Skeletal muscle tissue (tissue), 3 donors: ENCODE measurements at regions not wholly inside any gene's neighbourhood (a gene's known extent, or its start where the extent isn't known, plus 50 kb on each side); places are given as distances from the start of the nearest gene placed in this dataset.

Experiments used
- H3K27ac ChIP-seq: one replicate; pipeline ENCODE4 v1.7.0; 2013; ENCODE audit warnings: mild to moderate bottlenecking, low read depth, low read length, inconsistent platforms
- H3K27me3 ChIP-seq, 3 donors: one replicate each; pipeline ENCODE4 v1.7.0; 2013; ENCODE audit warnings: low read length in 3 of 3; ENCODE audit not compliant: control insufficient read depth in 3 of 3, insufficient read depth in 3 of 3
- H3K36me3 ChIP-seq, 3 donors: one replicate each; pipeline ENCODE4 v1.7.0; 2013; ENCODE audit warnings: low read length in 3 of 3; ENCODE audit not compliant: control insufficient read depth in 3 of 3, insufficient read depth in 3 of 3
- H3K4me1 ChIP-seq, 3 donors: one replicate each; pipeline ENCODE4 v1.7.0; 2013; ENCODE audit warnings: low read length in 3 of 3, mild to moderate bottlenecking in 3 of 3; ENCODE audit not compliant: control insufficient read depth in 3 of 3, insufficient read depth in 3 of 3
- H3K4me3 ChIP-seq, 3 donors: one replicate each; pipeline ENCODE4 v1.7.0; 2013; ENCODE audit warnings: low read length in 3 of 3
- H3K9ac ChIP-seq, 3 donors: one replicate each; pipeline ENCODE4 v1.7.0; 2013; ENCODE audit warnings: low read length in 3 of 3, mild to moderate bottlenecking in 3 of 3, moderate library complexity in 2 of 3, low read depth in 1 of 3
- H3K9me3 ChIP-seq, 3 donors: one replicate each; pipeline ENCODE4 v1.7.0; 2013; ENCODE audit warnings: low read length in 3 of 3; ENCODE audit not compliant: control insufficient read depth in 3 of 3
- donor health status: Osteomylitis.

DNA sequence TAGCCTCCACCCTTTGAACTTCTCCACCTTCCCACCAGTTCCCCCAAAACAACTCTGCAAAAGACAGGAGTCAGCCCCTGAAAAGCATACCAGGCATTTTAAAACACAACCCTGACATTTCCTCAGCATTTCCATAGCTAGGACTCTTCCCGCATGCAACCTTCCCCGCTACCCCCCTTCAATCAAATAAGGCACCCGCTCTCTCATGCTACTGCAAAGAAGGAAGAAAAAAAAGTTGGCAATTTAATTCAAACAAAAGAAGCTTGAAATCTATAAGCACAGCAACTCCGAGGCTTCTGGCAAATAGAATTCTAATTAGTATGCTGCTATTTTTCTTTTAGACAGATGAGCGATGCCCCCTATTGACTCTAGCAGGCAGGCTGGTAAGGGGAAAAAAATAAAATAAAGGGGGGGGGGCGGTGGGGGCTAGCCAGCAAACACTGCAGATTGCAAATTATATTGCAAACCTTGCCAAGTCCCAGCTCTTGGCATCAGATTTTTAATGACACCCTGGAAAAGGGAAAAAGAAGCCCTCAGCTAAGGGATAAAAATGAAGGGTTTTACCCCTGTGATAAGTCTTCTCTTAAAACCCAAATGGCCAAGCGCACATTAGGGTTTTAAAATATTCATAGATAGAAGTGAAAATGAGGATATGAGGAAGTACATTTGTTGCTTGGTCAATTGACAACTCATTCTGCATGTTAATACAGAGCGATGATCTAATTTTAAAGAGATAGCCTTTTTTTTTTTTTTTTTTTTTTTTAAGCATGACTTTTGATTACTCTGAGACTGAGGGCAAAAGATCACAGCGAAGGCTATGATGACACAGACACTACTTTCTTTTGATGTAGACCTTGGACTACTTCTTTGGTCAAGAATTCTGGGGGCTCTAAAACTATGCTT lies 255.2 kb downstream of the NR2F2 start:
- no peak overlapping the region for H3K27ac ChIP-seq
- H3K9me3 ChIP-seq = no peaks in the 10 kb centered on the region
- no peak overlapping the region for H3K4me3 ChIP-seq
- no peaks in the 10 kb centered on the region for H3K4me1 ChIP-seq
- H3K27me3 ChIP-seq = peaks cover 0 to 3% (median 1%) of the 10 kb centered on the region in 3 donors
- no peaks in the 10 kb centered on the region for H3K36me3 ChIP-seq
- no peak overlapping the region for H3K9ac ChIP-seq

DNA sequence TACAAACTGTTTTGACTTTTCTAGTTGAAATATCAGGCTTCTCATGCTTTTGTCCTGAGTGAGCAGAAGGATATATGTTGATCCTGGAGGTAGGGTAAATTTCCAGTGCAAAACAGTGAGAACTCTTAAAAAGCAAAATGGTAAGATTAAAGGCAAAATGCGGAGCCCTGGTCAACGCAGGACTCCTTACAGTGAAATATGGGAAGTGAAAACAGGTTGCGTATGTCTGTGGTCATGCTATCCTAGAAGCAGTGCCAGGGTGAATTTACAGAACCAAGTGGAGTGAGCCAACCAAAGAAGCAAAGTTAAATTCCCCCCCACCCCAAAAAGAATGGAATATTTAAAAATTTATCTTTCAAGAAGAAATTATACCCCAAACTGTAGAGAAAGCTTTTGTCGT lies 256.4 kb downstream of the NR2F2 start:
- no peaks in the 10 kb centered on the region for H3K4me1 ChIP-seq
- H3K27me3 ChIP-seq = peaks cover 0 to 6% (median 4%) of the 10 kb centered on the region in 3 donors
- no peaks in the 10 kb centered on the region for H3K36me3 ChIP-seq
- no peak overlapping the region for H3K4me3 ChIP-seq
- H3K27ac ChIP-seq = no peak overlapping the region
- no peaks in the 10 kb centered on the region for H3K9me3 ChIP-seq
- H3K9ac ChIP-seq = no peak overlapping the region

DNA sequence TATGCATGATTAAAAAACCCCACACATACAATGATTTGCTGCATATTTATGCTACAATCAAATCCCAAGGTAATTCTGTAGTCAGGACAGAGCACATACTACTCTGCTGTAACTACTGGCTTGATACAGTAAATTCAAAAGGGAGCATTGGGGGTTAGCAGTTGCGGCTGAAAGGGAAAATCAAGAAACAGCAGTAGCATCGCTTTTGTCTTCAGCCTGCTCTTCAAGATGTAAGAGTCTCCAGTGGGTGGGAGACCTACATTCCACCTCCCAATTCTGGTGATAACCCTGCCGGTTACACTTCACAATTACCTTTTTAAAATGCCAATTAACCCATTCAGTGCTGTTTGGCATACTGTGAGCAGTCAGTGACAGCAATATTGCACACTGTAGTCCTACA lies 259.4 kb downstream of the NR2F2 start:
- Histone ChIP-seq H3K27me3 (peaks cover 0 to 13% (median 6%) of the 10 kb centered on the region in 3 donors), H3K4me3 (no peak overlapping the region), H3K36me3 (no peaks in the 10 kb centered on the region), H3K9me3 (no peaks in the 10 kb centered on the region), H3K27ac (no peak overlapping the region), H3K4me1 (no peaks in the 10 kb centered on the region), H3K9ac (no peak overlapping the region)

DNA sequence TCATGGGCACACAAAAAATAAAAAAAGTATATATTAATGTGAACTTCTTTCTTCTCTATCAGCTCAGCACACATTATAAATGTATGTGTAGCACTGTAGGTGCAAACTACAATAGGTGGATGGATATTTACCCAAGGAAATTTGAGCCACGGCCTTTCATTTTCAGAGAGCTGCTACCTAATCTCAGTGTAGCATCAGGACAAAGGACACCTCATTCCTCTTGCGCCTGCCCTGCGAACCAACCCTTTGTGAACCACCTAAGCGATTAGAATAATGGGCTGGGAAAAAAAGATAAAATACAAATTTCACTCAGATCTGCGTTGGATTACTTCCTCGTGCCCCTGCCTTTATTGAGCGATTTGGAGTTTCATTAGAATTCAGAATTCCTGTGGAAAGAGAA lies 263.2 kb downstream of the NR2F2 start:
- Histone ChIP-seq H3K4me1 (no peaks in the 10 kb centered on the region), H3K9me3 (no peaks in the 10 kb centered on the region), H3K27me3 (peaks cover 0 to 13% (median 6%) of the 10 kb centered on the region in 3 donors)

DNA sequence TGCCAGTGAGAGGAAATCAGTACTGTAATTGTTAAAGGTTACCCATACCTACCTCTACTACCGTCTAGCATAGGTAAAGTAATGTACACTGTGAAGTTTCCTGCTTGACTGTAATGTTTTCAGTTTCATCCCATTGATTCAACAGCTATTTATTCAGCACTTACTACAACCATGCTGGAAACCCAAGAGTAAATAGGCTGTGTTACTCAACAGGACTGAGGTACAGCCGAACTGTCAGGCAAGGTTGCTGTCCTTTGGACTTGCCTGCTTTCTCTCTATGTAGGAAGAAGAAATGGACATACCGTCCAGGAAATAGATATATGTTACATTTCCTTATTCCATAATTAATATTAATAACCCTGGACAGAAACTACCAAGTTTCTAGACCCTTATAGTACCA lies 265.5 kb downstream of the NR2F2 start:
- H3K27me3 ChIP-seq = peaks cover 0 to 9% (median 2%) of the 10 kb centered on the region in 3 donors
- no peaks in the 10 kb centered on the region for H3K36me3 ChIP-seq
- no peak overlapping the region for H3K4me3 ChIP-seq
- no peaks in the 10 kb centered on the region for H3K9me3 ChIP-seq
- H3K4me1 ChIP-seq = no peaks in the 10 kb centered on the region
- no peak overlapping the region for H3K27ac ChIP-seq
- no peak overlapping the region for H3K9ac ChIP-seq

More for the DNA sequence above, 263.2 kb downstream of the NR2F2 start:
- Histone ChIP-seq H3K4me3 (no peak overlapping the region), H3K27ac (no peak overlapping the region), H3K9ac (no peak overlapping the region), H3K36me3 (no peaks in the 10 kb centered on the region)

DNA sequence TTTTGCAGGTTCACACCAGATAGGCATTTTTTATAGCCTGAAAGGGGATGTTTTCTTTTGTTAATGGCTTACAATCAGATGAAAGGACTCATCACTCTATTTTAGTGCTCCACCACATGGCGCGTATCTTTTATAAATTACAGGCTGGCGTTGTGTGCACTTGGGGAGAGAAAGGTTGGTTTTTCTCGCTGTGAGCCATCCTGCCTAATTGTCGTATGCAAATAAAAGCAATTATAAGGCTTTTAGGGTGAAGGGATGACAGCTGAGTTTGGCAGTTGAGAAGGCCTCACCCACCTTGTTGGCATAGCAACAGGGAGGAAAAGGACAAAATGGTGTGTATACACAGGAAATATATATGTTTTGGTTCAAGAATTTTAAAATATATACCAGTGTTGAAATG lies 268.0 kb downstream of the NR2F2 start:
- no peaks in the 10 kb centered on the region for H3K36me3 ChIP-seq
- no peaks in the 10 kb centered on the region for H3K9me3 ChIP-seq
- peaks cover 0 to 6% (median 0%) of the 10 kb centered on the region in 3 donors for H3K27me3 ChIP-seq
- H3K4me1 ChIP-seq = no peaks in the 10 kb centered on the region
- no peak overlapping the region for H3K27ac ChIP-seq
- H3K4me3 ChIP-seq = no peak overlapping the region
- H3K9ac ChIP-seq = no peak overlapping the region

DNA sequence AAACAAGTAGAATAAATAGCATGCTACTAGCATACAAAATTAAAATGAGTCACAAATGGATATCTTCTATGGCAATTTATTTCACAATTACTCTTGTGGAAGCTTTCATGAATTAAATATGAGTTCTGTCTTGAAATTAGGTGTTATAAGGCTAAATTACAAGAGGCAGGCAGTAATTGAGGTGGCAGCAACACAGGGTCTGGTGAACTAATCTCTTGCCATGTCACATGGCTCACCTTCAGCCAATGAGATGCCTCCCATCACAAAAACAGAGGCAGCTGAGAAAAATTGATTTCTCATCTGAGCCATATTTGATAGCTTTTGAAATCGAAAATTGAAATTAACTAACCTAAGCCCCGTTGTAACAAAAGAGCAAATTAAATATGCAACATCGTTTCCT lies 268.8 kb downstream of the NR2F2 start:
- Histone ChIP-seq H3K4me1 (no peaks in the 10 kb centered on the region), H3K27ac (no peak overlapping the region), H3K27me3 (peaks cover 0 to 2% (median 0%) of the 10 kb centered on the region in 3 donors), H3K9ac (no peak overlapping the region), H3K4me3 (no peak overlapping the region), H3K9me3 (no peaks in the 10 kb centered on the region), H3K36me3 (no peaks in the 10 kb centered on the region)

DNA sequence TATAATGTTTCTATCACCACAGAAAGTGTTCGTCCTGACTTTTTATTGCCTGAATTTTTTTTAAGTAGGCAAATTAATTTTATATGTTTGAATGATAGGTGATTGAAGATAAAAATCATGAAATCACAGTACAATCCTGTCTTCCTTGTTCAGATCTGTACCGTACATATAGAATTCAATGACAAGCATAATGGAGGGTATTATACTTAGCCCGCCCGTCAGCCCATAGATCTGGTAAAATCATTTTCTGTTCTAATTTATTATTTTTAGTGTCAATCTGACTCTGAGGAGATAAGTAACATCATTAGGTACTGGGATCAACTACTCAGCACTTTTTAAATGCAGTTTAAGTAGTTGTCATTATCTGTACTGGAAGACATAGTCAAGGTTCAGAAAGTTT lies 269.9 kb downstream of the NR2F2 start:
- Histone ChIP-seq H3K9ac (no peak overlapping the region), H3K9me3 (no peaks in the 10 kb centered on the region), H3K27me3 (peaks cover 0 to 3% (median 0%) of the 10 kb centered on the region in 3 donors), H3K36me3 (no peaks in the 10 kb centered on the region), H3K4me1 (no peaks in the 10 kb centered on the region), H3K27ac (no peak overlapping the region), H3K4me3 (no peak overlapping the region)

- H3K36me3 ChIP-seq = no peaks in the 10 kb centered on the region
- no peaks in the 10 kb centered on the region for H3K9me3 ChIP-seq
Observed at GRCh38 chr15:96606617-96607016, 276.1 kb downstream of the NR2F2 start.

DNA sequence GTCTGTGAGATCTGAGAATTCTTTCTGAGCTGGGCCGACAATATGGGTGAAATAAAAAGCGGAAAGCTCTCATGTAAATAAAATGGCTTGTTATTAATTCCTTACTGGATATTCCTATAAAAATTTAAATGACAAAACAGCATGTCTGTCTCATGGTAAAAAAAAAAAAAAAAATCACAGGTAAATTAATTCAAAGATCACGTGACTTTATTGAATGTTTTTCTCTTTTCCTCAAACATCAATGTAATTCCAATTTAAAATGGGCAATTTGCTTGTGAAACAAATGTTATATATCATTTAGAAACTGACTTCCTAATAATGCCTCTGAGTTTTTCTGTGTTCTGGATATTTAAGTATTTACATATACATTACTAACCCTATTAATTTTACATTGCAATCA lies 280.3 kb downstream of the NR2F2 start:
- Histone ChIP-seq H3K4me3 (no peak overlapping the region), H3K9me3 (no peaks in the 10 kb centered on the region), H3K27ac (no peak overlapping the region), H3K27me3 (peaks cover 0 to under 1% (median 0%) of the 10 kb centered on the region in 3 donors), H3K9ac (no peak overlapping the region), H3K36me3 (no peaks in the 10 kb centered on the region), H3K4me1 (no peaks in the 10 kb centered on the region)

More at GRCh38 chr15:96606617-96607016, 276.1 kb downstream of the NR2F2 start:
- Histone ChIP-seq H3K4me1 (no peaks in the 10 kb centered on the region), H3K9ac (no peak overlapping the region), H3K4me3 (no peak overlapping the region), H3K27me3 (peaks cover 0 to 4% (median 2%) of the 10 kb centered on the region in 3 donors), H3K27ac (no peak overlapping the region)
